Mucosa of descending colon (tissue), 3 donors: ENCODE measurements at regions not wholly inside any gene's neighbourhood (a gene's known extent, or its start where the extent isn't known, plus 50 kb on each side); places are given as distances from the start of the nearest gene placed in this dataset.
"Not testable (repeated sequence)": the region's sequence is repeated elsewhere in the genome, so short reads cannot be mapped to it uniquely, and the experiment has no call there.

Experiments used
- ATAC-seq: fragments of 200-7000 bp; cut with Tn5 transposase; one replicate; pipeline ENCODE4 v1.9.1; 2020; ENCODE audit warnings: mild to moderate bottlenecking, moderate library complexity
- DNase-seq, 3 donors: peaks; one replicate each; pipeline ENCODE4 v3.0.0-alpha.2; 2020
- H3K36me3 ChIP-seq: fragments of 200-600 bp; one replicate; pipeline ENCODE4 v1.8.0; 2021; ENCODE audit warnings: low read depth, mild to moderate bottlenecking
- H3K4me1 ChIP-seq: fragments of 200-600 bp; one replicate; pipeline ENCODE4 v1.8.0; 2021; ENCODE audit warnings: low read depth, mild to moderate bottlenecking
- H3K4me3 ChIP-seq: fragments of 200-600 bp; one replicate; pipeline ENCODE4 v1.8.0; 2021; ENCODE audit warnings: mild to moderate bottlenecking
- H3K9me3 ChIP-seq: fragments of 200-600 bp; one replicate; pipeline ENCODE4 v1.8.0; 2021; ENCODE audit warnings: mild to moderate bottlenecking
- CTCF ChIP-seq: fragments of 200-600 bp; IDR thresholded peaks from one replicate; pipeline ENCODE4 v1.8.0; 2022; ENCODE audit warnings: antibody characterized with exemption, mild to moderate bottlenecking
- intact Hi-C, 2 donors: fragments of 100-400 bp; cut with DNase I in 1 of 2; cut with micrococcal nuclease in 1 of 2; formaldehyde crosslinking; loops; one replicate each; pipeline versions ENCODE4 v1.11.0 to v1.11.1; 2022; cut with DNase I, micrococcal nuclease
- donor health status: DM: no; HTN: no; CAD: no; lungs with moderate emphysema.
- donor health status: DM: no; HTN: no; CAD: no.
- donor health status: DM: no; HTN: yes; CAD: no.

- no peaks in the 10 kb centered on the region for H3K4me1 ChIP-seq
- H3K36me3 ChIP-seq: no peaks in the 10 kb centered on the region
- DNase-seq (no peak), ATAC-seq (no peak)
- intact Hi-C loops: no loop called here
- peaks cover 6% of the 10 kb centered on the region for H3K9me3 ChIP-seq
- H3K4me3 ChIP-seq: no peak overlapping the region
- no peak for TF ChIP-seq CTCF
Measured at GRCh38 chr13:54607421-54607820, 1578.8 kb downstream of the OLFM4 start.

DNA sequence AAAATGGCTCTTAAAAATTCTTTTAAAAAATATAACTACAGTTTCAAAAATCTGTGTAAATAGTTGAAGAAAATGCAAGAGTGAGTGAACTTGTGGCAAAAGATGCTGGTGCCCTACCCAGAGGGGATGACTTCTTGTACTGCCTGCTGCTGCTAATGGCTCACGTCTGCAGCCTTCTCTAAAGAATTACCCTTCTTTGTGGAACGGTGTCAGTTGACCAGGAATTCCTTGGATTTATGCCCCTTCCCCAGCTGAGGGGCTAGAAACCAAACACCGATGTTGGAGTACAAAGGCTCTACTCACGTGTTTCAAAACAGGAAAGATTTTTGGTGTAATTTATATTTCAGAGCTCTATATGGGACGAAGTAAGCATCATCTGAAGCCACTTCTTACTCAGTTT, 1582.8 kb downstream of the OLFM4 start:
- DNase-seq (no peak), ATAC-seq (no peak)
- no peaks in the 10 kb centered on the region for H3K36me3 ChIP-seq
- no peak for TF ChIP-seq CTCF
- no peaks in the 10 kb centered on the region for H3K4me1 ChIP-seq
- no peak overlapping the region for H3K4me3 ChIP-seq
- peaks cover 3% of the 10 kb centered on the region for H3K9me3 ChIP-seq
- intact Hi-C loops: no loop called here

- peaks cover 9% of the 10 kb centered on the region for H3K9me3 ChIP-seq
- TF ChIP-seq CTCF: no peak
- ATAC-seq (no peak), DNase-seq (no peak)
- no peaks in the 10 kb centered on the region for H3K36me3 ChIP-seq
- no peak overlapping the region for H3K4me3 ChIP-seq
- intact Hi-C loops: no loop called here
- no peaks in the 10 kb centered on the region for H3K4me1 ChIP-seq
Measured at GRCh38 chr13:54614726-54615125, 1586.1 kb downstream of the OLFM4 start.

DNA sequence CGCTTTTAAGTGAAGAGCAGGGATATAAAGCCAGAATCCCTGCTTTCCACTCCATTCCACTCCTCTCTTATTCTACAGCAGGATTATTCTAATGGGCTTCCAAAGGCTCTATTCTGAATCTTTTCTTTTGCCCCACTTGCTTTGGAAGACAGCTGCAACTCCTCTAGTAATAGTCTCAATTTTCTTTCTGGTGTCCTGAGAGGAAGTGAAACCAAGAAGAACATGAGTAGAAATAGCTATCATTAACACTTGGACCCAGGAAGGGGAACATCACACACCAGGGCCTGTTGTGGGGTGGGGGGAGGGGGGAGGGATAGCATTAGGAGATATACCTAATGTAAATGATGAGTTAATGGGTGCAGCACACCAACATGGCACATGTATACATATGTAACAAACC, 1597.9 kb downstream of the OLFM4 start:
- H3K36me3 ChIP-seq, intact Hi-C loops, H3K4me3 ChIP-seq, ATAC-seq, H3K4me1 ChIP-seq, H3K9me3 ChIP-seq, DNase-seq: not testable (repeated sequence)

- Histone ChIP-seq H3K4me1 (no peaks in the 10 kb centered on the region), H3K36me3 (no peaks in the 10 kb centered on the region), H3K4me3 (no peak overlapping the region), H3K9me3 (peaks cover 8% of the 10 kb centered on the region)
- no peak for TF ChIP-seq CTCF
- no peak for ATAC-seq
- intact Hi-C loops: no loop called here
- no peak for DNase-seq
Measured at GRCh38 chr13:54627646-54628372, 1599.2 kb downstream of the OLFM4 start.

- DNase-seq (no peak), ATAC-seq (no peak)
- Histone ChIP-seq H3K4me1 (no peaks in the 10 kb centered on the region), H3K4me3 (no peak overlapping the region), H3K36me3 (no peaks in the 10 kb centered on the region), H3K9me3 (peaks cover 6% of the 10 kb centered on the region)
- intact Hi-C loops: no loop called here
- no peak for TF ChIP-seq CTCF
Measured at GRCh38 chr13:54628383-54628782, 1599.8 kb downstream of the OLFM4 start.
